22Rv1 (cell line): ENCODE measurements at regions not wholly inside any gene's neighbourhood (a gene's known extent, or its start where the extent isn't known, plus 50 kb on each side); places are given as distances from the start of the nearest gene placed in this dataset.

Source experiments
- H3K27ac ChIP-seq: fragments of 450-650 bp; 2 replicates; pipeline ENCODE4 v1.5.1; 2017
- CTCF ChIP-seq: fragments of 450-650 bp; IDR thresholded peaks from 2 replicates; pipeline ENCODE4 v1.5.1; 2017; ENCODE audit warnings: mild to moderate bottlenecking
- ZFX ChIP-seq: fragments of 450-650 bp; IDR thresholded peaks from 2 replicates; pipeline ENCODE4 v1.6.1; 2017; ENCODE audit warnings: antibody characterized with exemption, borderline replicate concordance

- no peak overlapping the region for H3K27ac ChIP-seq
- no peak for TF ChIP-seq ZFX
- no peak for TF ChIP-seq CTCF
These were observed 276.3 kb upstream of the PCDH9 start for GRCh38 chr13:67506407-67506806.

DNA sequence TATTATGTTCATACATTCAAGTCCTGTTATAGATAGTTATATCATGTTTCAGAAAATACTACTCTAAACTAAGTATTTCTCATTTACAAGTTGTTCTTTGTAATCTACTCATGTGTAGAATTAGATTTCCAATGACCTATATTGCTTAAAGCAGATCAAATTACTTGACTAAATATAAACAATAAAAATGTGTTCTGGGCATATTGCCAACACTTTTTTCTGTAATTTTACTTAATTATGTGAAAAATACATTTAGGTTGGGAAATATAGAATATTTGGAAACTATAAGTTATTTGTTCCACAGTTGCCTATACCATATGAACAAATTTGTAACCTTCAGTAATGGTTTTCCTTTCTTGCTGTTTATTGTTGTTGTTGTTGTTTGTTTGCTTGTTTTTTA lies 275.2 kb upstream of the PCDH9 start:
- H3K27ac ChIP-seq: no peak overlapping the region
- no peak for TF ChIP-seq ZFX
- no peak for TF ChIP-seq CTCF

DNA sequence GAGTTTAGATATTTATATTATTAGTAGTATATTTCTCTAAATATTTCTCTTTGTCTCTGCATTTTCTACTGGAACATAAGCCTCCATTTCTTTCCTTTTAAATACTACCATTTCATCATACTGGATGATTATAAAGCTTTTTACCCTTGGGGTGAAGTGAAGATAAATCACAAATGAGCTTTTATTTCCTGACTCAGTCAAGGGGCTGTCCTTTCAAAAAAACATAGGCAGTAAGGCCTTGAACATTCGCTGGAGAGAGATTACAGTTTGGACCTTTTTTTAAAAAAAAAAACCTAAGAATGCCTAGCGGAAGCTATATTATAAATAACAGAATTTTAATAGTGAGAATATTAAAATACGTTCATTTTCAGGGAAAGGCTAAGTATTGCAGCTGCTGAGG lies 268.8 kb upstream of the PCDH9 start:
- no peak overlapping the region for H3K27ac ChIP-seq
- TF ChIP-seq ZFX (no peak), CTCF (no peak)

DNA sequence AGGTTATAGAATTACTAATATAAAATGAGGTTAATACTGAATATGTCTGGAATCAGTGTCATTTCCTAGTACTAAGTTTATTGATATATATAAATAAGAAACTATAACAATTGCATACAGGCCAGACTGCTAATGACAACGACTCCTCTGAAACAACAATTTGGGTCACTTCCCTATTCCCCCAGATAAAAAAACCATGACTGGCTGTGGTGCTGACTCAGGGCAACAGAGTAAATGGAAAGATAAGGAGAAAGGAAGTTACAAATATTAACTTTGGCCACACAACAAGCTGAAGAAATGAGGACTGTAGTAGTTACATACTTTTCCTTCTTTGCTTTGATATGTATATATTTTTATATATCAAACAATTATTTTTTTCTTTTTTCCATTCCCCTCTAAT lies 263.7 kb upstream of the PCDH9 start:
- TF ChIP-seq ZFX (no peak), CTCF (no peak)
- H3K27ac ChIP-seq: no peak overlapping the region

- TF ChIP-seq CTCF: no peak
- TF ChIP-seq ZFX: no peak
- no peak overlapping the region for H3K27ac ChIP-seq
These were observed 258.9 kb upstream of the PCDH9 start for GRCh38 chr13:67489016-67489415.

- no peak overlapping the region for H3K27ac ChIP-seq
- TF ChIP-seq ZFX (no peak), CTCF (no peak)
These were observed 251.3 kb upstream of the PCDH9 start for GRCh38 chr13:67481445-67481844.

GRCh38 chr13:67474115-67474514 lies 244.0 kb upstream of the PCDH9 start:
- no peak overlapping the region for H3K27ac ChIP-seq
- TF ChIP-seq CTCF: no peak
- TF ChIP-seq ZFX: no peak
